Limb (tissue), 2 donors: ENCODE measurements at regions not wholly inside any gene's neighbourhood (a gene's known extent, or its start where the extent isn't known, plus 50 kb on each side); places are given as distances from the start of the nearest gene placed in this dataset.

Experiments used
- DNase-seq, 2 donors: peaks; one replicate each; pipeline ENCODE4 v3.0.0-alpha.2; 2016; ENCODE audit errors: extremely low spot score in 2 of 2

DNA sequence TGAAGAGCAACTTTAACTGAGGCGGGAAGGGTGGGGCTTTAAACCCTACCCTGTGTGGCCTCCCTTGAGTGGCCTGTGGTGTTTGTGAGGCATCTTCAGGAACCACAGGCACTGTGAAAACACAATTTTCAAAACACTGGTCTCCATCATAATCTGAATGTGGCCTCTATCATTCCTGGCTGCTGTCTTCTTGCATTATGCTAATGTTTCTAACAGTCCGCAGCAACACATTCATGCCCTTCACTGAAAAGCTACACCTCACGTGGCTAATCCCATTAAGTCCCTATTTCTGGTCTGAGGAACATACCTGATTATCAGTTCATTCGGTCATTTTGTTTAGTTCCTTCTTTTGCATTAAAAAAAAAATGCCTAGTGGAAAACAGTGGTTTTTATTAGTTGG lies 94.6 kb downstream of the F11 start:
- no peak for DNase-seq

- no peak for DNase-seq
Observed at GRCh38 chr4:186351668-186352194, 85.7 kb downstream of the F11 start.

- no peak for DNase-seq
Observed at GRCh38 chr4:186348433-186348832, 82.4 kb downstream of the F11 start.

- DNase-seq, result no peak
Observed at GRCh38 chr4:186347743-186348142, 81.8 kb downstream of the F11 start.

DNA sequence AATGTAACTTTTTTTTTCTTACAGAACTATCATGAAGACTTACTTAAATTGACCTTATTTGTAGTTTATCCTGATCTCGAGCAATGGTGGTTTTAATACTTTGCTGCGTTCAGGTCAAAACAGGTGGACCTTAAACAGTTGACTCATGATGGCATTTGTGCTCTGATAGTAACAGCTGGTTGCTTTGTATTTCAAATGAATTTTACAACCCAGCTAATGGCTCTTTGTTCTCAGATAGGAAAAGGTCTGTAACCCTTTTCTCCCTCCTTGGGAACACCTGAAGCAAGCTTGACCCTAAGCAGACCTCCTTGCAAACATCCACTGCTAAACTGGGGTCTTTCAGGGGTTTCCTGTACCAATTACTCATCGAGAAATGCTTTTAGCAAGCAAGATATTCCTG lies 79.2 kb downstream of the F11 start:
- DNase-seq, result no peak

GRCh38 chr4:186342582-186342981 lies 76.6 kb downstream of the F11 start:
- no peak for DNase-seq

DNA sequence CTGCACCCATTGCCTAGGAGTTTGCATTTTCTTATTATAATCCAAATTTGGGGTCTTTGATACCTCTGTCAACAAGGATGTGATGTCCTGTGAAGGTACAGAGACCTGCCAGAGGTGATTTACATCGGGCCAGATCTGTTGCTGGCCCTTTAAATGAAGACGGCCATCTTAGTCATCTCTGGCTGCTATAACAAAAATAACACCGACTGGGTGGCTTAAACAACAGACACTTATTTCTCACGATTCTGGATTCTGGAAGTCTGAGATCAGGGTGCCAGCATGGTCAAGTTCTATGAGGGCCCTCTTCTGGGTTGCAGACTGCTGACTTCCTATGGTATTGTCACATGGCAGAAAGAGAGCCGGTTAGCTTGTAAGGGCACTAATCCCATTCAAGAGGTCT lies 75.7 kb downstream of the F11 start:
- no peak for DNase-seq
